Activated T-cell treated with anti-CD3 and anti-CD28 coated beads for 1 hour (primary cell): ENCODE measurements at regions not wholly inside any gene's neighbourhood (a gene's known extent, or its start where the extent isn't known, plus 50 kb on each side); places are given as distances from the start of the nearest gene placed in this dataset.
"Not testable (repeated sequence)": the region's sequence is repeated elsewhere in the genome, so short reads cannot be mapped to it uniquely, and the experiment has no call there.

Experiments used
- DNase-seq: peaks from one replicate; pipeline ENCODE4 v3.0.0-alpha.2; 2020; ENCODE audit warnings: low read depth

- DNase-seq: no peak
Measured at GRCh38 chr18:73681398-73681797, 466.2 kb downstream of the FBXO15 start.

GRCh38 chr18:73679941-73680712 is 467.5 kb downstream of the FBXO15 start:
- DNase-seq: no peak

GRCh38 chr18:73677450-73677849 is 470.2 kb downstream of the FBXO15 start:
- no peak for DNase-seq

- DNase-seq: no peak
Measured at GRCh38 chr18:73674125-73674865, 473.3 kb downstream of the FBXO15 start.

GRCh38 chr18:73671480-73671879 is 476.2 kb downstream of the FBXO15 start:
- DNase-seq: not testable (repeated sequence)

GRCh38 chr18:73670524-73670923 is 477.1 kb downstream of the FBXO15 start:
- no peak for DNase-seq

- no peak for DNase-seq
Measured at GRCh38 chr18:73670039-73670438, 477.6 kb downstream of the FBXO15 start.

- no peak for DNase-seq
Measured at GRCh38 chr18:73669297-73669696, 478.3 kb downstream of the FBXO15 start.

- no peak for DNase-seq
Measured at GRCh38 chr18:73668051-73668450, 479.6 kb downstream of the FBXO15 start.

GRCh38 chr18:73666772-73667171 is 480.9 kb downstream of the FBXO15 start:
- no peak for DNase-seq

- DNase-seq: no peak
Measured at GRCh38 chr18:73664896-73665295, 482.7 kb downstream of the FBXO15 start.

- no peak for DNase-seq
Measured at GRCh38 chr18:73663581-73663980, 484.1 kb downstream of the FBXO15 start.

GRCh38 chr18:73662421-73662820 is 485.2 kb downstream of the FBXO15 start:
- no peak for DNase-seq

- no peak for DNase-seq
Measured at GRCh38 chr18:73660931-73661856, 486.4 kb downstream of the FBXO15 start.

- no peak for DNase-seq
Measured at GRCh38 chr18:73656691-73657090, 490.9 kb downstream of the FBXO15 start.

- no peak for DNase-seq
Measured at GRCh38 chr18:73653827-73654226, 493.8 kb downstream of the FBXO15 start.

- DNase-seq: no peak
Measured at GRCh38 chr18:73653251-73653650, 494.4 kb downstream of the FBXO15 start.

- no peak for DNase-seq
Measured at GRCh38 chr18:73647391-73647790, 500.2 kb downstream of the FBXO15 start.

- DNase-seq: no peak
Measured at GRCh38 chr18:73646772-73647171, 500.9 kb downstream of the FBXO15 start.

GRCh38 chr18:73646196-73646595 is 501.4 kb downstream of the FBXO15 start:
- DNase-seq: no peak

- DNase-seq: no peak
Measured at GRCh38 chr18:73645160-73645715, 502.4 kb downstream of the FBXO15 start.

- no peak for DNase-seq
Measured at GRCh38 chr18:73639788-73640187, 507.8 kb downstream of the FBXO15 start.
